ENCODE measurements at regions not wholly inside any gene's neighbourhood (a gene's known extent, or its start where the extent isn't known, plus 50 kb on each side); places are given as distances from the start of the nearest gene placed in this dataset.
A peak's percentile ranks its signal among the peaks of the same experiment; 100 is the strongest.

- DNase-seq (ENCODE audit: low read depth in 3 of 3, low spot score in 1 of 3), result no peak
These were observed 405.3 kb downstream of the MID1IP1 start for GRCh38 chrX:39206399-39207145.

- no peak for DNase-seq (ENCODE audit: low read depth in 3 of 3, low spot score in 1 of 3)
These were observed 410.2 kb downstream of the MID1IP1 start for GRCh38 chrX:39211501-39211900.

GRCh38 chrX:39212456-39212855 lies 411.2 kb downstream of the MID1IP1 start:
- DNase-seq (ENCODE audit: low read depth in 3 of 3, low spot score in 1 of 3), result no peak

GRCh38 chrX:39214387-39215126 lies 413.3 kb downstream of the MID1IP1 start:
- no peak for DNase-seq (ENCODE audit: low read depth in 3 of 3, low spot score in 1 of 3)

GRCh38 chrX:39220952-39221351 lies 419.7 kb downstream of the MID1IP1 start:
- no peak for DNase-seq (ENCODE audit: low read depth in 3 of 3, low spot score in 1 of 3)

GRCh38 chrX:39222346-39223113 lies 421.3 kb downstream of the MID1IP1 start:
- DNase-seq (ENCODE audit: low read depth in 3 of 3, low spot score in 1 of 3), result no peak

- DNase-seq (ENCODE audit: low read depth in 3 of 3, low spot score in 1 of 3), result no peak
These were observed 425.0 kb downstream of the MID1IP1 start for GRCh38 chrX:39226251-39226650.

- no peak for DNase-seq (ENCODE audit: low read depth in 3 of 3, low spot score in 1 of 3)
These were observed 426.1 kb downstream of the MID1IP1 start for GRCh38 chrX:39227371-39227770.

GRCh38 chrX:39238006-39238405 lies 436.7 kb downstream of the MID1IP1 start:
- peak in 1 of 3 donors; percentile 1 for DNase-seq (ENCODE audit: low read depth in 3 of 3, low spot score in 1 of 3)

GRCh38 chrX:39242187-39242586 lies 440.9 kb downstream of the MID1IP1 start:
- DNase-seq (ENCODE audit: low read depth in 3 of 3, low spot score in 1 of 3), result no peak

GRCh38 chrX:39244147-39244546 lies 442.9 kb downstream of the MID1IP1 start:
- DNase-seq (ENCODE audit: low read depth in 3 of 3, low spot score in 1 of 3), result no peak

- no peak for DNase-seq (ENCODE audit: low read depth in 3 of 3, low spot score in 1 of 3)
These were observed 443.8 kb downstream of the MID1IP1 start for GRCh38 chrX:39245024-39245423.

GRCh38 chrX:39247536-39247935 lies 446.3 kb downstream of the MID1IP1 start:
- no peak for DNase-seq (ENCODE audit: low read depth in 3 of 3, low spot score in 1 of 3)

GRCh38 chrX:39248330-39248729 lies 447.1 kb downstream of the MID1IP1 start:
- DNase-seq (ENCODE audit: low read depth in 3 of 3, low spot score in 1 of 3), result no peak

- DNase-seq (ENCODE audit: low read depth in 3 of 3, low spot score in 1 of 3), result no peak
These were observed 448.7 kb downstream of the MID1IP1 start for GRCh38 chrX:39249999-39250398.

- DNase-seq (ENCODE audit: low read depth in 3 of 3, low spot score in 1 of 3), result no peak
These were observed 450.7 kb downstream of the MID1IP1 start for GRCh38 chrX:39251995-39252394.

GRCh38 chrX:39253551-39253950 lies 452.3 kb downstream of the MID1IP1 start:
- no peak for DNase-seq (ENCODE audit: low read depth in 3 of 3, low spot score in 1 of 3)

- no peak for DNase-seq (ENCODE audit: low read depth in 3 of 3, low spot score in 1 of 3)
These were observed 457.1 kb downstream of the MID1IP1 start for GRCh38 chrX:39258331-39258730.

- DNase-seq (ENCODE audit: low read depth in 3 of 3, low spot score in 1 of 3), result no peak
These were observed 459.7 kb downstream of the MID1IP1 start for GRCh38 chrX:39260965-39261364.

- DNase-seq (ENCODE audit: low read depth in 3 of 3, low spot score in 1 of 3), result no peak
These were observed 460.3 kb downstream of the MID1IP1 start for GRCh38 chrX:39261446-39262147.

- DNase-seq (ENCODE audit: low read depth in 3 of 3, low spot score in 1 of 3), result no peak
These were observed 461.4 kb downstream of the MID1IP1 start for GRCh38 chrX:39262641-39263040.
